ENCODE measurements at regions not wholly inside any gene's neighbourhood (a gene's known extent, or its start where the extent isn't known, plus 50 kb on each side); places are given as distances from the start of the nearest gene placed in this dataset.

DNA sequence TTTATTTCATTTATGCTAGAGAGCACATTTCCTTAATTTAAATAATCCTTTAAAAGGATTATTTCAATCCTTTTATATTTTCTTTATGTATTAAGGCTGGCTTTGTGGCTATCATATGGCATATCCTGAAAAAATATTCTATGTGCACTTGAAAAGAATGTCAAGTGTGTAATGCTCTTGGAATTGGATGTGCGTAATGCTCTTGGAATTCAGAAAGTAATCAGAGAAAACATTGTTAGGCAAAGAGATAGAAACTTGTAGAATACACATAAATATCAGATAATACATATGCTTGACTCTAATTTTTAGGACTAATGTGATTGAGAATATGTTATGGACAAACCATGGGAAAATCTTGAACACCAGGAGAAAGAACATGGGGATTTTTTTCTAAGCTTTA is 197.5 kb upstream of the COL3A1 start:
- no peak overlapping the region for H3K4me3 ChIP-seq
- intact Hi-C loops (cut with DNase I, micrococcal nuclease) = no loop called here
- TF ChIP-seq, protein P1, sequence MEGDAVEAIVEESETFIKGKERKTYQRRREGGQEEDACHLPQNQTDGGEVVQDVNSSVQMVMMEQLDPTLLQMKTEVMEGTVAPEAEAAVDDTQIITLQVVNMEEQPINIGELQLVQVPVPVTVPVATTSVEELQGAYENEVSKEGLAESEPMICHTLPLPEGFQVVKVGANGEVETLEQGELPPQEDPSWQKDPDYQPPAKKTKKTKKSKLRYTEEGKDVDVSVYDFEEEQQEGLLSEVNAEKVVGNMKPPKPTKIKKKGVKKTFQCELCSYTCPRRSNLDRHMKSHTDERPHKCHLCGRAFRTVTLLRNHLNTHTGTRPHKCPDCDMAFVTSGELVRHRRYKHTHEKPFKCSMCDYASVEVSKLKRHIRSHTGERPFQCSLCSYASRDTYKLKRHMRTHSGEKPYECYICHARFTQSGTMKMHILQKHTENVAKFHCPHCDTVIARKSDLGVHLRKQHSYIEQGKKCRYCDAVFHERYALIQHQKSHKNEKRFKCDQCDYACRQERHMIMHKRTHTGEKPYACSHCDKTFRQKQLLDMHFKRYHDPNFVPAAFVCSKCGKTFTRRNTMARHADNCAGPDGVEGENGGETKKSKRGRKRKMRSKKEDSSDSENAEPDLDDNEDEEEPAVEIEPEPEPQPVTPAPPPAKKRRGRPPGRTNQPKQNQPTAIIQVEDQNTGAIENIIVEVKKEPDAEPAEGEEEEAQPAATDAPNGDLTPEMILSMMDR (IDR thresholded peaks at IDR 0.05) = no peak
- H3K9me3 ChIP-seq = no peaks in the 10 kb centered on the region
- no peak for DNase-seq
- H3K4me1 ChIP-seq (ENCODE audit: low read depth) = no peaks in the 10 kb centered on the region
- no peaks in the 10 kb centered on the region for H3K36me3 ChIP-seq (ENCODE audit: low read depth)
- no peak for ATAC-seq

DNA sequence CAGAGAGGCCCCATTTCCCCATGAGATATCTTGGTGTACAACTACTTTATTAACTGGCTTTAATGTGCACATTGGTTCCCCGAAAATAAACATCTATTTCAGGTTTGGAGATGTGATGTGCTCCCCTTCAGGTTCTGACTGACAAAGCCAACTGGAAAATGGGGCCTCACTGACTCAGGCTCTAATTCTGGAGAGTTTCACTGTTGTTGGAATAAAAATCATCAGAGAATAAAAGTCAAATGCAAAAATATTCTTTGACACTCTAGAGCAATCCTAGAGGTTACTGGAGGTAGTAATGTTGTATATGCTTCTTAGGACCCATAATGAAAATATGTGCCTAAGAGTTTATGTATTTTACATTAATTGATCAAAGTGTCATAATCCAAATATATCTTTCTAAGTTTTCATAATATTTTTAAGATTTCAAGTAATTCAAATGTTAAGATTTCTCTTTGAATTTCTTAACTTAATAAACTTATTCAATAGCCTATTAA is 189.9 kb upstream of the COL3A1 start:
- Histone ChIP-seq H3K9me3 (no peaks in the 10 kb centered on the region), H3K4me3 (no peak overlapping the region), H3K4me1 (ENCODE audit: low read depth) (no peaks in the 10 kb centered on the region), H3K36me3 (ENCODE audit: low read depth) (no peaks in the 10 kb centered on the region)
- intact Hi-C loops (cut with DNase I, micrococcal nuclease) = no loop called here
- TF ChIP-seq, protein P1 (IDR thresholded peaks at IDR 0.05) = no peak
- ATAC-seq (no peak), DNase-seq (no peak)

DNA sequence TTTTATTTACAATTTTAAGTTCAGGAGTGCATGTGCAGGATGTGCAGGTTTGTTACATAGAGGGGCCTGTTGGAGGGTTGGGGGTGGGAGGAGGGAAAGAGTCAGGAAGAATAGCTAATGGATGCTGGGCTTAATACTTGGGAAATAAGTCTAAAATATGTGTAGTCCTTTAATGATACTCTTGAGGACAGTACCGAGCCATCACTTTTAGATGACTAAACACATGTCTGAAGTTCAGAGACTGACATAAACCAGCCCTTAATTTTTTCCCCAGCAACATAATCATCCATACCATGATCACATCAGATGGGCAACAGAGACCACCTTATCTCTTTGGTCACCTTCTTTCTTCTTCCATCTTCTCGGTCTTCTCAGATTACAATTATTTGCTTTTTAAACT is 189.1 kb upstream of the COL3A1 start:
- DNase-seq (no peak), ATAC-seq (no peak)
- Histone ChIP-seq H3K4me3 (no peak overlapping the region), H3K36me3 (ENCODE audit: low read depth) (no peaks in the 10 kb centered on the region), H3K9me3 (no peaks in the 10 kb centered on the region), H3K4me1 (ENCODE audit: low read depth) (no peaks in the 10 kb centered on the region)
- TF ChIP-seq, protein P1 (IDR thresholded peaks at IDR 0.05) = no peak
- intact Hi-C loops (cut with DNase I, micrococcal nuclease) = loop anchor here in 1 of 2 donors (5.0 kb wide), 2 partner anchors 192 to 258 kb away; no protein-coding TSS in a partner anchor

DNA sequence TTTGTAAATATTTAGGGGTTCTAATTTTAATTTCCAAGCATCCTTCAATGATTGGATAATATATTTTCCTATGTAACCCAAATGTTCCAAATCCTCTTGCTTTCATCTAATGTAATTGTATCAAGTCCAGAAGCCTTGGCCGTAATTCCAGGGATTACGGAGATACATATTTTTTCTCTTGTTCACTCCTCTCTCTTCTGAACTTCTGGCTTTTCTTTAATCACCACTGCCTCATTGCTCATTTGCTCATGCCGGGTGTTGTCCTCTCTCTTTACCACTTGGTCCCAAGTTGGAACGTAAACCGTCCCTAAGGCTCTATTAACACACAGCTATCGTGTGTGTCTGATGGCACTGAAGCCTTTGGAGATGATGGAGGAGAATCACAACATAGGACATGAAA is 188.7 kb upstream of the COL3A1 start:
- no peak overlapping the region for H3K4me3 ChIP-seq
- TF ChIP-seq, protein P1 (IDR thresholded peaks at IDR 0.05) = no peak
- H3K36me3 ChIP-seq (ENCODE audit: low read depth) = no peaks in the 10 kb centered on the region
- no peaks in the 10 kb centered on the region for H3K9me3 ChIP-seq
- DNase-seq = no peak
- intact Hi-C loops (cut with DNase I, micrococcal nuclease) = loop anchor here in 1 of 2 donors (5.0 kb wide), 2 partner anchors 192 to 258 kb away; no protein-coding TSS in a partner anchor
- no peak for ATAC-seq
- no peaks in the 10 kb centered on the region for H3K4me1 ChIP-seq (ENCODE audit: low read depth)

DNA sequence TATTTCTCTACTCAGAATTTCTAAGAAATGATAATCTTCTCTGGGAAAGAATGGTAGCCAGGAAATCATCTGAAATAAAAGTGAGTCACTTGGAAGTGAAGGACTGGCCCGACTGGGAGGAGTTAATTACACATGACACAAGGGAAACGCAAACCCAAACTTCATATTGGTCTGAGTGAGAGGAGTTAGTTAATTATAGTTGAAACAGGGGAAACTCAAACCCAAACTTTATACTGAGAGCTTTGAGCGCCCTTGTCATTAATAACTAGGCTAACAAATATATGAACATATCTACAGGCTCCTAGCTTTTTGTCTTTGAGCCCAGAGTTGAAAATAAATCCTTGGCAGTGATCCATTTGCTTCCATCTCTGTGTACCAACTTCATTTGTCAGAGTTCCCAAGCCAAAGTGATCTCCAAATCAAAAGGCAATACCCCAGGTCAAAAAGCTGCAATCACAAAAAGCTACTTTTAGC is 187.8 kb upstream of the COL3A1 start:
- no peak overlapping the region for H3K4me3 ChIP-seq
- DNase-seq = peak in 1 of 3 donors; percentile 3
- no peak for ATAC-seq
- no peaks in the 10 kb centered on the region for H3K36me3 ChIP-seq (ENCODE audit: low read depth)
- TF ChIP-seq, protein P1 (IDR thresholded peaks at IDR 0.05) = no peak
- intact Hi-C loops (cut with DNase I, micrococcal nuclease) = loop anchor here in 1 of 2 donors (5.0 kb wide), 2 partner anchors 191 to 259 kb away; no protein-coding TSS in a partner anchor
- no peaks in the 10 kb centered on the region for H3K4me1 ChIP-seq (ENCODE audit: low read depth)
- no peaks in the 10 kb centered on the region for H3K9me3 ChIP-seq
